Esophagus squamous epithelium (tissue), 5 donors: ENCODE measurements at regions not wholly inside any gene's neighbourhood (a gene's known extent, or its start where the extent isn't known, plus 50 kb on each side); places are given as distances from the start of the nearest gene placed in this dataset.

ENCODE experiments used
- DNase-seq: peaks from one replicate; lab custom pipeline; 2025; lab: John Stamatoyannopoulos, UW
- H3K27ac ChIP-seq, 4 donors: fragments of 200-600 bp; sonication (generic); one replicate each; pipeline ENCODE4 v1.5.1; 2016 to 2019; ENCODE audit warnings: mild to moderate bottlenecking in 1 of 4
- H3K27me3 ChIP-seq, 4 donors: fragments of 200-600 bp; sonication (generic); 1 replicate in 3 of 4; 2 replicates in 1 of 4; pipeline versions ENCODE4 v1.5.1 to v1.6.0; 2017 to 2021; ENCODE audit warnings: antibody characterized with exemption in 1 of 4
- H3K36me3 ChIP-seq, 3 donors: fragments of 200-600 bp; sonication (generic); one replicate each; pipeline ENCODE4 v1.5.1; 2016 to 2019
- H3K4me1 ChIP-seq, 3 donors: fragments of 200-600 bp; sonication (generic); one replicate each; pipeline ENCODE4 v1.5.1; 2017 to 2019
- H3K4me3 ChIP-seq, 4 donors: fragments of 200-600 bp; sonication (generic); 1 replicate in 3 of 4; 2 replicates in 1 of 4; pipeline ENCODE4 v1.5.1; 2016 to 2019; ENCODE audit warnings: mild to moderate bottlenecking in 2 of 4, moderate library complexity in 1 of 4
- H3K9me3 ChIP-seq, 3 donors: fragments of 200-600 bp; sonication (generic); one replicate each; pipeline ENCODE4 v1.5.1; 2016 to 2019
- CTCF ChIP-seq, 6 experiments: fragments of 450-650 bp in 4 of 6; fragments of 200-600 bp in 2 of 6; sonication (generic) in 2 of 6; IDR thresholded peaks; one replicate each; pipeline ENCODE4 v1.5.1; 2016 to 2019; ENCODE audit warnings: antibody characterized with exemption in 6 of 6, mild to moderate bottlenecking in 4 of 6, moderate library complexity in 4 of 6
- POLR2A ChIP-seq, 4 donors: fragments of 450-650 bp; IDR thresholded peaks; one replicate each; pipeline ENCODE4 v1.6.1; 2017; ENCODE audit warnings: antibody characterized with exemption in 4 of 4, mild to moderate bottlenecking in 4 of 4, moderate library complexity in 3 of 4
- WGBS, 2 donors: methylation state at CpG; one replicate each; pipeline ENCODE4 v1.1.5; 2018; 5-methylcytosine and 5-hydroxymethylcytosine counted together
- intact Hi-C: fragments of 100-400 bp; cut with DNase I; formaldehyde crosslinking; loops from one replicate; pipeline ENCODE4 v1.15.0; 2022
- donor health status: DM: yes; HTN: yes; CAD: no.

GRCh38 chr11:114890038-114890437 is 211.7 kb downstream of the NXPE2 start:
- Histone ChIP-seq H3K27me3 (no peaks in the 10 kb centered on the region), H3K27ac (no peak overlapping the region), H3K36me3 (no peaks in the 10 kb centered on the region), H3K4me3 (no peak overlapping the region), H3K9me3 (no peaks in the 10 kb centered on the region), H3K4me1 (peaks cover 0 to 13% (median 0%) of the 10 kb centered on the region in 3 donors)
- no peak for TF ChIP-seq CTCF (IDR thresholded peaks at IDR 0.05)
- TF ChIP-seq POLR2A (IDR thresholded peaks at IDR 0.05) = no peak
- no peak for DNase-seq
- 71 to 74% methylated on average over 6 to 7 of the region's 8 CpGs for WGBS, 2 donors
- intact Hi-C loops = no loop called here

- peaks cover 0 to 8% (median 0%) of the 10 kb centered on the region in 3 donors for H3K4me1 ChIP-seq
- DNase-seq = no peak
- H3K36me3 ChIP-seq = no peaks in the 10 kb centered on the region
- intact Hi-C loops = no loop called here
- 0 to 62% methylated on average over 1 of the region's 1 CpG for WGBS, 2 donors
- no peak overlapping the region for H3K27ac ChIP-seq
- no peak for TF ChIP-seq CTCF (IDR thresholded peaks at IDR 0.05)
- TF ChIP-seq POLR2A (IDR thresholded peaks at IDR 0.05) = no peak
- no peak overlapping the region for H3K4me3 ChIP-seq
- no peaks in the 10 kb centered on the region for H3K9me3 ChIP-seq
- no peaks in the 10 kb centered on the region for H3K27me3 ChIP-seq
These were observed 213.6 kb downstream of the NXPE2 start for GRCh38 chr11:114891911-114892310.

GRCh38 chr11:114892381-114893197 is 214.3 kb downstream of the NXPE2 start:
- DNase-seq = no peak
- no peak overlapping the region for H3K4me3 ChIP-seq
- H3K4me1 ChIP-seq = peaks cover 0 to 1% (median 0%) of the 10 kb centered on the region in 3 donors
- no peak overlapping the region for H3K27ac ChIP-seq
- H3K27me3 ChIP-seq = no peaks in the 10 kb centered on the region
- no peaks in the 10 kb centered on the region for H3K36me3 ChIP-seq
- H3K9me3 ChIP-seq = no peaks in the 10 kb centered on the region
- 75 to 83% methylated on average over 3 of the region's 3 CpGs for WGBS, 2 donors
- intact Hi-C loops = no loop called here
- TF ChIP-seq POLR2A (IDR thresholded peaks at IDR 0.05) (no peak), CTCF (IDR thresholded peaks at IDR 0.05) (peak in 4 of 6 experiments; percentile 7 to 45 (median 10))

- no peaks in the 10 kb centered on the region for H3K36me3 ChIP-seq
- TF ChIP-seq POLR2A (IDR thresholded peaks at IDR 0.05) (no peak), CTCF (IDR thresholded peaks at IDR 0.05) (no peak)
- no peak for DNase-seq
- no peaks in the 10 kb centered on the region for H3K27me3 ChIP-seq
- H3K27ac ChIP-seq = no peak overlapping the region
- no peak overlapping the region for H3K4me3 ChIP-seq
- no peaks in the 10 kb centered on the region for H3K4me1 ChIP-seq
- intact Hi-C loops = no loop called here
- 66 to 73% methylated on average over 5 of the region's 5 CpGs for WGBS, 2 donors
- H3K9me3 ChIP-seq = no peaks in the 10 kb centered on the region
These were observed 215.0 kb downstream of the NXPE2 start for GRCh38 chr11:114893329-114893728.

GRCh38 chr11:114896594-114896993 is 218.3 kb downstream of the NXPE2 start:
- Histone ChIP-seq H3K4me1 (no peaks in the 10 kb centered on the region), H3K27ac (no peak overlapping the region), H3K9me3 (no peaks in the 10 kb centered on the region), H3K27me3 (no peaks in the 10 kb centered on the region), H3K36me3 (no peaks in the 10 kb centered on the region), H3K4me3 (no peak overlapping the region)
- WGBS, 2 donors = 47 to 50% methylated on average over 4 of the region's 4 CpGs
- no peak for DNase-seq
- intact Hi-C loops = no loop called here
- TF ChIP-seq POLR2A (IDR thresholded peaks at IDR 0.05) (no peak), CTCF (IDR thresholded peaks at IDR 0.05) (no peak)
